SK-N-SH (cell line): ENCODE measurements at regions not wholly inside any gene's neighbourhood (a gene's known extent, or its start where the extent isn't known, plus 50 kb on each side); places are given as distances from the start of the nearest gene placed in this dataset.

Experiments used
- CTCF ChIA-PET: fragments of 300-600, 350-600 bp; formaldehyde crosslinking; extraction: SDS; loops from one replicate; lab custom pipeline; 2021; lab: Yijun Ruan, JAX
- POLR2A ChIA-PET: fragments of 350-600 bp; sonication (Branson Sonifier 250); formaldehyde crosslinking; extraction: SDS; loops from one replicate; lab custom pipeline; 2020; ENCODE audit warnings: antibody characterized with exemption, inconsistent platforms; lab: Yijun Ruan, JAX
- DNase-seq: peaks from one replicate; pipeline ENCODE4 v3.0.0; 2012
- H2AFZ ChIP-seq: fragments of 200-600 bp; sonication (generic); 2 replicates; pipeline ENCODE4 v1.8.1; 2016; ENCODE audit warnings: antibody characterized with exemption, mild to moderate bottlenecking, low read depth
- H3F3A ChIP-seq: fragments of 200-600 bp; sonication (generic); replicated peaks from 2 replicates; pipeline ENCODE3; 2016; ENCODE audit warnings: antibody characterized with exemption, mild to moderate bottlenecking; ENCODE audit not compliant: insufficient read depth
- H3K27ac ChIP-seq, 2 experiments: fragments of 200-500 bp in 1 of 2; fragments of 200-600 bp in 1 of 2; sonication (Bioruptor generic) in 1 of 2; sonication (generic), shearing (Covaris generic) in 1 of 2; 2 replicates each; pipeline versions ENCODE4 v1.5.1 to v1.6.1; 2014 to 2016; ENCODE audit warnings: low read depth in 2 of 2, inconsistent platforms in 1 of 2, low read length in 1 of 2, mild to moderate bottlenecking in 1 of 2, mixed read lengths in 1 of 2
- H3K27me3 ChIP-seq: fragments of 200-600 bp; sonication (generic), shearing (Covaris generic); 2 replicates; pipeline ENCODE4 v1.6.1; 2016; ENCODE audit warnings: mixed run types; ENCODE audit not compliant: insufficient read depth
- H3K36me3 ChIP-seq, 2 experiments: fragments of 200-500 bp in 1 of 2; fragments of 200-600 bp in 1 of 2; sonication (Bioruptor generic) in 1 of 2; sonication (generic) in 1 of 2; replicated peaks in 1 of 2; 2 replicates each; pipeline versions ENCODE3 to v1.5.1; 2014 to 2016; ENCODE audit warnings: low read length in 1 of 2, mild to moderate bottlenecking in 1 of 2; ENCODE audit not compliant: insufficient read depth in 2 of 2, control insufficient read depth in 1 of 2
- H3K4me1 ChIP-seq, 2 experiments: fragments of 200-500 bp in 1 of 2; fragments of 200-600 bp in 1 of 2; sonication (Bioruptor generic) in 1 of 2; sonication (generic), shearing (Covaris generic) in 1 of 2; 2 replicates each; pipeline versions ENCODE4 v1.5.1 to v1.6.1; 2014 to 2016; ENCODE audit warnings: low read depth in 1 of 2, low read length in 1 of 2, mixed run types in 1 of 2; ENCODE audit not compliant: insufficient read depth in 2 of 2, control insufficient read depth in 1 of 2
- H3K4me2 ChIP-seq: fragments of 200-600 bp; sonication (generic), shearing (Covaris generic); 2 replicates; pipeline ENCODE4 v1.6.1; 2017; ENCODE audit warnings: mixed run types
- H3K4me3 ChIP-seq, 2 experiments: fragments of 200-500 bp in 1 of 2; fragments of 200-600 bp in 1 of 2; sonication (Bioruptor generic) in 1 of 2; sonication (generic), shearing (Covaris generic) in 1 of 2; 2 replicates each; pipeline versions ENCODE4 v1.5.1 to v1.8.1; 2014 to 2016; ENCODE audit warnings: low read depth in 2 of 2, inconsistent platforms in 1 of 2, low read length in 1 of 2, mild to moderate bottlenecking in 1 of 2, mixed read lengths in 1 of 2, moderate library complexity in 1 of 2
- H3K79me2 ChIP-seq: fragments of 200-600 bp; sonication (generic); 2 replicates; pipeline ENCODE4 v1.8.1; 2017; ENCODE audit warnings: mild to moderate bottlenecking; ENCODE audit not compliant: insufficient read depth
- H3K9ac ChIP-seq: fragments of 200-600 bp; sonication (generic); 2 replicates; pipeline ENCODE4 v1.6.1; 2017; ENCODE audit warnings: mixed run types
- H3K9me2 ChIP-seq: fragments of 200-600 bp; sonication (generic); 2 replicates; pipeline ENCODE4 v1.6.1; 2017; ENCODE audit warnings: mixed run types
- H3K9me3 ChIP-seq: fragments of 200-600 bp; sonication (generic); 2 replicates; pipeline ENCODE4 v1.6.1; 2017; ENCODE audit warnings: mixed run types, mild to moderate bottlenecking, moderate library complexity
- H4K20me1 ChIP-seq: fragments of 200-600 bp; sonication (generic); 2 replicates; pipeline ENCODE4 v1.6.1; 2017; ENCODE audit warnings: mild to moderate bottlenecking, mixed run types; ENCODE audit not compliant: insufficient read depth
- CHD2 ChIP-seq: fragments of 150-350 bp; IDR thresholded peaks from 2 replicates; pipeline ENCODE4 v1.6.1; 2018; ENCODE audit warnings: low read length; ENCODE audit not compliant: partially characterized antibody
- ELF1 ChIP-seq: IDR thresholded peaks from 2 replicates; pipeline ENCODE4 v1.4.0; 2012
- FOXJ3 ChIP-seq: sonication (generic); formaldehyde crosslinking; IDR thresholded peaks from 2 replicates; pipeline ENCODE4 v1.5.1; 2020; ENCODE audit warnings: mild to moderate bottlenecking, missing genetic modification reagents
- GABPA ChIP-seq: IDR thresholded peaks from 2 replicates; pipeline ENCODE4 v1.4.0; 2012; ENCODE audit warnings: low read depth, mild to moderate bottlenecking
- GATA2 ChIP-seq: sonication (generic); formaldehyde crosslinking; IDR thresholded peaks from 2 replicates; pipeline ENCODE4 v1.5.0; 2020; ENCODE audit warnings: mild to moderate bottlenecking, missing genetic modification reagents
- MAX ChIP-seq: IDR thresholded peaks from 2 replicates; pipeline ENCODE4 v1.4.0; 2012; ENCODE audit warnings: low read depth
- PBX3 ChIP-seq: IDR thresholded peaks from 2 replicates; pipeline ENCODE4; 2012
- POLR2AphosphoS5 ChIP-seq: IDR thresholded peaks from 2 replicates; pipeline ENCODE4 v1.6.1; 2012; ENCODE audit warnings: low read depth, low read length
- RAD21 ChIP-seq: IDR thresholded peaks from 2 replicates; pipeline ENCODE4 v1.6.1; 2012; ENCODE audit warnings: mild to moderate bottlenecking, low read length
- RCOR1 ChIP-seq: fragments of 150-350 bp; IDR thresholded peaks from 2 replicates; pipeline ENCODE4 v1.6.1; 2017; ENCODE audit warnings: antibody characterized with exemption, low read length
- REST ChIP-seq: IDR thresholded peaks from 2 replicates; pipeline ENCODE4 v1.6.1; 2012; ENCODE audit warnings: mild to moderate bottlenecking, low read depth, low read length, moderate library complexity
- RFX5 ChIP-seq: IDR thresholded peaks from 2 replicates; pipeline ENCODE4 v1.6.1; 2012; ENCODE audit warnings: mild to moderate bottlenecking, improper control_type of control experiment, low read length
- SIN3A ChIP-seq: IDR thresholded peaks from 2 replicates; pipeline ENCODE4 v1.6.1; 2012; ENCODE audit warnings: low read depth, mild to moderate bottlenecking, low read length, moderate library complexity, borderline replicate concordance
- SMC3 ChIP-seq: IDR thresholded peaks from 2 replicates; pipeline ENCODE4 v1.6.1; 2012; ENCODE audit warnings: low read depth, low read length, improper control_type of control experiment
- TAF1 ChIP-seq: IDR thresholded peaks from 2 replicates; pipeline ENCODE4 v1.6.1; 2012; ENCODE audit warnings: low read depth, mild to moderate bottlenecking, low read length, moderate library complexity, borderline replicate concordance
- USF2 ChIP-seq: fragments of 150-350 bp; IDR thresholded peaks from 2 replicates; pipeline ENCODE4 v1.6.1; 2017; ENCODE audit warnings: antibody characterized with exemption, low read length, low read depth, borderline replicate concordance
- YY1 ChIP-seq: IDR thresholded peaks from 2 replicates; pipeline ENCODE4 v1.4.0; 2012; ENCODE audit warnings: low read depth, mild to moderate bottlenecking
- ZBTB33 ChIP-seq: IDR thresholded peaks from 2 replicates; pipeline ENCODE4 v1.4.0; 2012; ENCODE audit warnings: low read depth, borderline replicate concordance
- WGBS: methylation state at CpG from one replicate; pipeline ENCODE4 v1.1.6; 2017; ENCODE audit warnings: low lambda C conversion rate; 5-methylcytosine and 5-hydroxymethylcytosine counted together

GRCh38 chr6:74638412-74638811, 567.4 kb downstream of the COL12A1 start:
- POLR2A ChIA-PET, result no interaction called here
- Histone ChIP-seq H3K36me3 (no peaks in the 10 kb centered on the region), H3K9me2 (no peaks in the 10 kb centered on the region), H3F3A (no peaks in the 10 kb centered on the region), H3K9me3 (no peaks in the 10 kb centered on the region), H3K27me3 (no peaks in the 10 kb centered on the region), H3K27ac (no peak overlapping the region), H3K4me1 (no peaks in the 10 kb centered on the region), H4K20me1 (no peaks in the 10 kb centered on the region), H3K79me2 (no peaks in the 10 kb centered on the region), H2AFZ (no peak overlapping the region), H3K4me2 (no peak overlapping the region), H3K4me3 (no peak overlapping the region), H3K9ac (no peak overlapping the region)
- DNase-seq, result no peak
- TF ChIP-seq GATA2 (CRISPR knock-in tag), result no peak
- no peak for TF ChIP-seq YY1
- TF ChIP-seq RAD21, result no peak
- no peak for TF ChIP-seq CHD2
- TF ChIP-seq ELF1, result no peak
- no peak for TF ChIP-seq REST
- TF ChIP-seq POLR2AphosphoS5, result no peak
- TF ChIP-seq RFX5, result no peak
- no peak for TF ChIP-seq SMC3
- no peak for TF ChIP-seq TAF1
- TF ChIP-seq FOXJ3 (CRISPR knock-in tag), result no peak
- no peak for TF ChIP-seq GABPA
- no peak for TF ChIP-seq RCOR1
- no peak for TF ChIP-seq MAX
- TF ChIP-seq SIN3A, result no peak
- no peak for TF ChIP-seq USF2
- no peak for TF ChIP-seq PBX3
- TF ChIP-seq ZBTB33, result no peak
- 9% methylated on average over 3 of the region's 3 CpGs for WGBS
- CTCF ChIA-PET, result interaction anchor here (1.0 kb wide), 1 partner anchor 49 kb away, joined by 3 read pairs; no protein-coding TSS in a partner anchor
